ENCODE measurements at regions not wholly inside any gene's neighbourhood (a gene's known extent, or its start where the extent isn't known, plus 50 kb on each side); places are given as distances from the start of the nearest gene placed in this dataset.

DNA sequence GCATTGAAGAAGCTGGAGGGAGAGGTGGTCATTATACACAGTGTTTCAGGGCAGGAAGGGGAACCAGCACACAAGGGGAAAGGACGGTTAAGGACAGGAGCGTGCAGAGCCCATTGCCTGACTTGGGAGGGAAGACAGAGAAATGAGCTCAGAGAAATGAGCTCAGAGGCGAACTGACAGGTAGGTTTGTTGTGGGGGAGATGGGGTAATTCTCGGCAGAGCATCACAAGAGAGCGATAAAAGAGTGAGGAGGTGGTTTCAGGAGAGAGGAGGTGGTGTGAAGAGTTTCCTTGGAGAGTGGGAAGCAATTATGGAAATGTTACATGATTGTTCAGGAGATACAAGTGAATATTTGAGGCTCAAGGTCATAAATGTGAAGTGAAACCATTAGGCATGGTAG is 61.0 kb downstream of the MRGPRX1 start:
- no peak for DNase-seq

DNA sequence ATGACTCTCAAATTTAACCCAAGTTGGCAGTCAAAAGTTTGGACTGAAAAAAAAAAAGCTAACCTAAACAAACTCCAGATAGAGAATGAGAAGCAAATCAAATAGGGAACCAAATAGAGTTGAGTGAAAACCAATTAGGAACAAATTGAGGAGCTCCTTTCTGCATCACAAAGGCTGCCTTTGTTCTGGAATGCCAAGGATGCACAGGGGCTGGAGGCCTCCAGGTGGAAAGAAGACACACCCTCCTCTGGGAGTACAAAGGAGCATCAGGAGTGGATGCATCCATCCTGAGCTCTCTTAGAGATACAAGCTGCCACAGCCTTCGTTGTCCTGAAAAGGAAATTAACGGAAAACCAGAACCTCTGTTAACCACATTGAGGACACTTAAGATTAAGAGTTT is 73.3 kb downstream of the MRGPRX1 start:
- DNase-seq: no peak

DNA sequence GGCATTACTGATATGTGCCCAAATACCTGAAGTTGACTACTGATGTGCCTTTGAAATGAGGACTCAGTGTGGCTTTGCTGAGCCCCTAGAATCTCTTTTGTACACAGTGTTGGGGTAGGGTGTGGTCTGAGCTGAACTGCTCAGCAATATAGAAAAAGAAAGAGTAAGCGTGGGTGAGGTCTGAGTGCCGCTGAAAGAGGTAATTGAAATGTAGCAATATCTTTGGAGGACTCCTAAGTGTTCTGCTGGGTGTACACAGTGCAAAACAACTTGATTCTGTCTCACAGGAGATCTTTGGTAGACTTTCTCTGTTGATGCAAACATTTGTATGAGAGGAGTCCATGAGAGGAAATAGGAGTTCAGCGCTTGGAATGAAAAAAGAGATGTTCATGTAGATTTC is 73.7 kb upstream of the PTPN5 start:
- no peak for DNase-seq

DNA sequence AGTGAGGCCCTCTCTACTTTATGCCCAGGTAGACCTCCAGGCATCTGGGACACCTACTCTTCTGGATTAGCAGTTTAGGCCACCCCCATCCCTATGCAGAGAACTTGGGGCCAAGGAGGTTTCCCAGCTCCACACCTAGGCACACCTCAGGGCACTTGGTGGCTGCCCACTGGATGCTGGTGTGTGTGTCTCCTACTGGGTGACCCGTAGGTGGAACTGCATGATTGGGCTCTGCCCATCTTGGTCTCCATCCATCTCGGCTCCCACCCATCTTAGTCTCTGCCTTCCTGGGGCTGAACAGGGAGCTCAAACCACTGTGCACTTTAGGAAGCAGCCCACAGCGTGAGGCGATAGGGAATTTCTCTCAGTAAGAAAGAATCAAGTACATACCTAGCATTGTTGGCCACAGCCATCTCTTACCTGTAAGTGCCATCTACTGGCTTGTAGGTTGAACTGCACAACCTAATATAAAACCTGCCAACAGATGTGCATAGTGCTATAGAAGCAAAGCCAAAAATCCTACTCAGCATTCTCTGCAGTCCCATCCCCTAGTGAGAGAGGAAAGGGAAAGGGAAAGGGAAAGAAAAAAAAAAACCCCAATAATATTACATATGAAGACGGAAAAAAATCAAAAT is 61.6 kb upstream of the PTPN5 start:
- DNase-seq: peak; percentile 18

DNA sequence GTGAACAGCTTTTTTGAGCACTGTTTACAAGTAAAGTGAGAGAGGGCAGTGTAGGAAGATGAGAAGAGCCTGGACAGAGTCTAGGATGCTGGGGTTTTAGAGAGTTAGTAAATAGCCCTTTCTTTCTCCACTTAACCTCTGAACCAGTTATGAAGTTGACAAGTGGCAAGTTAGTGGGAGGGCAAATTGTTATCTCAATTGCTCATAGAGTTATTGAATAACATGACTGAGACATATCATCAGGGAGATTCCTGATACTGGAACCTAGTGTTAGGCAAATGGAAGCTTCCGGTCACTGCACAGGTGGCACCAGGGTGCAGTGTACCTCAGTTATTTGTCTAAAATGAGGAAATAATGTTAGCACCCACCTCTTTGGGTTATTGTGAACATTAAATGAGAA is 57.8 kb upstream of the PTPN5 start:
- no peak for DNase-seq

DNA sequence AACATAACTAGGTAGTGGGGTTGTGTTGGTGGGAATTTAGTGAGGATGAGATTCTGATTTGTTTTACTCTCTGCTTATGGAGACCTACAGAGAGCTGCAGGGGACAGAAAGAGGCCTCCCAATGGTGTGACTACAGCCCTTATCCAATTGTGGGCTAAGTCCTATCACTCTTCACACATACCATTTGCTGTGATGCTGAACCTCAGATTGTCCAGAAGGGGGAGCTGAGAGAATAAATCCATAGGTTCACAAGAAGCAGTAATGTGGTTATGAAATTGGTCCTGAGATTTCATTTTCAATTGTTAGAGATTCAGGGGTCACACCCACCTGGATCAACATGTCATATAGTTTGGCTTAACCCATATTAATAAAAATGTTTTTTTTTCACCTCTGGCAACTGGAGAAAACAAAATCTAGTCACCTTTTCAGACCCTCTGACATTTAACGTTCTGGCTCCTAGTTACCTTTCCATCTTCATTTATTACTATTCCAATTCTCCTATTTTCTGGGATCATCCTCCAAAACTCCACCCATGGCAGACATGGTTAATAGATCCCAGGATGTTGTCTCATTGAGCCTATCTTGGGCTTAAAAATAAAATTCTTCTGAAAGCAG is 53.3 kb upstream of the PTPN5 start:
- no peak for DNase-seq

All from NCI-H2171 treated with DMSO at 0.1 percent for 48 hours (cell line).